HG02763 (cell line): ENCODE measurements at regions not wholly inside any gene's neighbourhood (a gene's known extent, or its start where the extent isn't known, plus 50 kb on each side); places are given as distances from the start of the nearest gene placed in this dataset.
"Not testable (repeated sequence)": the region's sequence is repeated elsewhere in the genome, so short reads cannot be mapped to it uniquely, and the experiment has no call there.

Experiments
- ATAC-seq: cut with Tn5 transposase; IDR thresholded peaks from one replicate; pipeline ENCODE4 v1.9.1; 2021; ENCODE audit warnings: mild to moderate bottlenecking, moderate library complexity; ENCODE audit not compliant: unreplicated experiment

- ATAC-seq = not testable (repeated sequence)
These were observed 454.2 kb downstream of the TP53TG3F start for GRCh38 chr16:33913601-33914000.

GRCh38 chr16:33920761-33921545 is 461.5 kb downstream of the TP53TG3F start:
- ATAC-seq = not testable (repeated sequence)

- ATAC-seq = not testable (repeated sequence)
These were observed 463.5 kb downstream of the TP53TG3F start for GRCh38 chr16:33922914-33923313.

GRCh38 chr16:33928026-33928425 is 468.6 kb downstream of the TP53TG3F start:
- ATAC-seq = not testable (repeated sequence)

GRCh38 chr16:33932191-33932590 is 472.8 kb downstream of the TP53TG3F start:
- not testable (repeated sequence) for ATAC-seq

- ATAC-seq = not testable (repeated sequence)
These were observed 473.6 kb downstream of the TP53TG3F start for GRCh38 chr16:33933039-33933438.

- ATAC-seq = not testable (repeated sequence)
These were observed 476.4 kb downstream of the TP53TG3F start for GRCh38 chr16:33935766-33936165.

GRCh38 chr16:33938097-33938496 is 478.7 kb downstream of the TP53TG3F start:
- ATAC-seq = not testable (repeated sequence)

GRCh38 chr16:33961536-33961935 is 502.1 kb downstream of the TP53TG3F start:
- not testable (repeated sequence) for ATAC-seq

GRCh38 chr16:33965534-33965933 is 506.1 kb downstream of the TP53TG3F start:
- ATAC-seq = not testable (repeated sequence)

- not testable (repeated sequence) for ATAC-seq
These were observed 507.4 kb downstream of the TP53TG3F start for GRCh38 chr16:33966855-33967254.

GRCh38 chr16:33974557-33974956 is 515.1 kb downstream of the TP53TG3F start:
- not testable (repeated sequence) for ATAC-seq

- not testable (repeated sequence) for ATAC-seq
These were observed 516.3 kb downstream of the TP53TG3F start for GRCh38 chr16:33975744-33976143.

GRCh38 chr16:33976521-33976920 is 517.1 kb downstream of the TP53TG3F start:
- not testable (repeated sequence) for ATAC-seq

- ATAC-seq = not testable (repeated sequence)
These were observed 519.4 kb downstream of the TP53TG3F start for GRCh38 chr16:33978784-33979183.

- ATAC-seq = not testable (repeated sequence)
These were observed 520.2 kb downstream of the TP53TG3F start for GRCh38 chr16:33979613-33980012.

GRCh38 chr16:33980736-33981135 is 521.3 kb downstream of the TP53TG3F start:
- not testable (repeated sequence) for ATAC-seq

GRCh38 chr16:33984428-33984827 is 525.0 kb downstream of the TP53TG3F start:
- not testable (repeated sequence) for ATAC-seq

GRCh38 chr16:33986521-33986920 is 527.1 kb downstream of the TP53TG3F start:
- not testable (repeated sequence) for ATAC-seq

GRCh38 chr16:33987348-33987963 is 528.0 kb downstream of the TP53TG3F start:
- ATAC-seq = not testable (repeated sequence)

GRCh38 chr16:33988012-33988411 is 528.6 kb downstream of the TP53TG3F start:
- not testable (repeated sequence) for ATAC-seq

GRCh38 chr16:33990488-33990887 is 531.1 kb downstream of the TP53TG3F start:
- ATAC-seq = not testable (repeated sequence)
